ENCODE measurements at regions not wholly inside any gene's neighbourhood (a gene's known extent, or its start where the extent isn't known, plus 50 kb on each side); places are given as distances from the start of the nearest gene placed in this dataset.

DNA sequence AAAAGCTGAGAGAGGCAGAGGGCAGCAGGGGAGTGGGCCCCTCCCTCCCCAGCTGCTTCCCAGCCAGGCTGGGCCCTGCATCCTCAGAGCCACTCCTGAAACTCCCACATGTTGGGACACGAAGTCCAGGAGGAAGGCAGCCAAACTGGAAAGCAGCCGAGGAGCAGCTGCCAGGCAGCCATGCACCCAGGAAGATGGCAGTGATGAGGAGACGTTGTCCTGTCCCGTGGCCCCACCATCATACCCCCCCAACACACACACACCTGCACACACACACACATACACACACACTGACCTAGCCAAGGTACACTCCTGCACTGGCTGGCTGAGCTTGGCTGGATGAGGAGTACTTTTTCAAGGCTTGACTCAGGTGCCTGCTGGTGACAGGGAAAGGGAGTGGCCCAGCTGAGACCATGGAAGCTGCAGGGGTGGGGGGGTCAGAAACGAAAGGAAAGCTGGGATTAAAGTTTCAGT is 106.0 kb downstream of the CYP26B1 start:
- no peak overlapping the region for H3K27ac Mint-ChIP-seq (ENCODE audit: unreplicated experiment)
- H3K9me3 Mint-ChIP-seq (ENCODE audit: unreplicated experiment): peaks cover 32% of the 10 kb centered on the region
- H3K27me3 Mint-ChIP-seq (ENCODE audit: unreplicated experiment): peaks cover 40% of the 10 kb centered on the region
- TF ChIP-seq CTCF (IDR thresholded peaks at IDR 0.05): no peak
- H3K36me3 Mint-ChIP-seq (ENCODE audit: unreplicated experiment): no peaks in the 10 kb centered on the region
- no peak overlapping the region for H3K4me3 Mint-ChIP-seq (ENCODE audit: unreplicated experiment)
- H3K4me1 Mint-ChIP-seq (ENCODE audit: unreplicated experiment): no peaks in the 10 kb centered on the region
- DNase-seq (ENCODE audit: extremely low spot score, unreplicated experiment): no peak

DNA sequence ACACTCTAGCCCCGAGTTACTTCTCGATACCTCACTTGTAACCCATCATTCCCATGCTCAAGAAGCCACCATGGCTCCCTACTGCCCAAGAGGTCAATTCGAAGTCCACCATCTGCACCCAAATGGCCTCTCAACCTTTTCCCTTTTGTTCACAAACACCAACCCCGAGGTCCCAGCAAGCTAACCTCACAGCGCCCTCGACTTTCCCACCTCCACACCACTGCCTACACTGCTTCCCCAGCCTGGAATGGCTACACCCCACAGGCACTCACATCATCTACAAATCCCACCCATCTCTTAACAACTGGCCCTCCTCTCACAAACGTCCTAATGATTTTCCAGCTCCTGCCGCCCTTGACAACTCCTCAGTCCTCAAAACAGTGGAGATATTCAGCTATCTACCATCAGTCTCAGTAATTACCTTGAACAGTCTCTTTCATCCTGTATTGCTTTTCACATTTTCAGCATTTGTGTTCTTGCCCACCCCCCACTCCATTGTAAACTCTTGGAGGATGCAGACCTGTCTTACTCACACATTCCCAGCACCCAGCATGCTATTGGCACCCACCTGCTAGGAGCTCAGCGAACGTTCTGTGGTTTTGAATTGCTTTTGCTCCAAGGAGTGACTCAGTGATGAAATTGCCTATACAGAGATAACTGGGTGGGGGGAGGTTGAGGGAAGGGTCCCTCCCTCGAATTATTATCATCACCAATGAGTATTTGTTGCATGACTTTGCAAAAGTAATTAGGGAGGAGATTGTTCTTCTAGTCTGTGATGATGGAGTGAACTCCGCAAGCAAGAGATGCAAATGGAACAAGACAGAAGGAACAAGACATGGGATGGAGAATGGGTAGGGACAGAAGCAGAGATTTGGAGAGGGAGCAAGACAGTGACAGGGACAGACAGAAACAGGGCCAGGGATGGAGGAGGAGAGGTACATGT is 106.8 kb downstream of the CYP26B1 start:
- Mint-ChIP-seq H3K9me3 (ENCODE audit: unreplicated experiment) (peaks cover 28% of the 10 kb centered on the region), H3K27ac (ENCODE audit: unreplicated experiment) (no peak overlapping the region), H3K4me1 (ENCODE audit: unreplicated experiment) (no peaks in the 10 kb centered on the region), H3K27me3 (ENCODE audit: unreplicated experiment) (peaks cover 33% of the 10 kb centered on the region), H3K36me3 (ENCODE audit: unreplicated experiment) (no peaks in the 10 kb centered on the region), H3K4me3 (ENCODE audit: unreplicated experiment) (no peak overlapping the region)
- DNase-seq (ENCODE audit: extremely low spot score, unreplicated experiment): no peak
- no peak for TF ChIP-seq CTCF (IDR thresholded peaks at IDR 0.05)

GRCh38 chr2:72038524-72038923 is 109.1 kb downstream of the CYP26B1 start:
- Mint-ChIP-seq H3K4me3 (ENCODE audit: unreplicated experiment) (no peak overlapping the region), H3K9me3 (ENCODE audit: unreplicated experiment) (peaks cover 7% of the 10 kb centered on the region), H3K27me3 (ENCODE audit: unreplicated experiment) (peaks cover 29% of the 10 kb centered on the region), H3K4me1 (ENCODE audit: unreplicated experiment) (no peaks in the 10 kb centered on the region), H3K27ac (ENCODE audit: unreplicated experiment) (no peak overlapping the region), H3K36me3 (ENCODE audit: unreplicated experiment) (no peaks in the 10 kb centered on the region)
- no peak for DNase-seq (ENCODE audit: extremely low spot score, unreplicated experiment)
- no peak for TF ChIP-seq CTCF (IDR thresholded peaks at IDR 0.05)

DNA sequence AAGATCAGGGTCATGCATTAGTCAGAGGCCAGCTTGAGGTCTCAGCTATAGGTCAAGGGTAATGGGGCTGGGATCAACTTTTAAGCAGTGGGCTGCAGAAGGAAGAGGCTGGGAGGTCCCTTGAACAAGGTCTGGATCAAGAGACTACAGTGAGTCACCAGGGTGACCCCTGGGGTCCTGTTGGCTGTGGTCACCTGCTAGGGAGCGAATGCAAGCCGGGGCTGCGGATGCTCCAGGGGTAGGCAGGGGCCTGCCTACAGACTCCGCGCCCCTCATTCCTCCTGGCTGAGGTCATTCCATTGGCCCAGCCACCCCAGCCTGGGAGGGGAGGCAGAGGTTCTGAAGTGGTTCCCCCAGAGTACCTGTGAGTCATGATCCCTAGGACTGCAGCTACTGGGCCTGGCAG is 110.4 kb downstream of the CYP26B1 start:
- H3K36me3 Mint-ChIP-seq (ENCODE audit: unreplicated experiment): no peaks in the 10 kb centered on the region
- DNase-seq (ENCODE audit: extremely low spot score, unreplicated experiment): no peak

More for the DNA sequence above, 110.4 kb downstream of the CYP26B1 start:
- H3K4me1 Mint-ChIP-seq (ENCODE audit: unreplicated experiment): no peaks in the 10 kb centered on the region
- no peaks in the 10 kb centered on the region for H3K9me3 Mint-ChIP-seq (ENCODE audit: unreplicated experiment)
- TF ChIP-seq CTCF (IDR thresholded peaks at IDR 0.05): no peak
- no peak overlapping the region for H3K4me3 Mint-ChIP-seq (ENCODE audit: unreplicated experiment)
- no peak overlapping the region for H3K27ac Mint-ChIP-seq (ENCODE audit: unreplicated experiment)
- peaks cover 27% of the 10 kb centered on the region for H3K27me3 Mint-ChIP-seq (ENCODE audit: unreplicated experiment)

Data from osteocyte (in vitro differentiated cells).